Mucosa of descending colon (tissue), 3 donors: ENCODE measurements at regions not wholly inside any gene's neighbourhood (a gene's known extent, or its start where the extent isn't known, plus 50 kb on each side); places are given as distances from the start of the nearest gene placed in this dataset.

ENCODE experiments used
- ATAC-seq: fragments of 200-7000 bp; cut with Tn5 transposase; one replicate; pipeline ENCODE4 v1.9.1; 2020; ENCODE audit warnings: mild to moderate bottlenecking, moderate library complexity
- DNase-seq, 3 donors: peaks; one replicate each; pipeline ENCODE4 v3.0.0-alpha.2; 2020
- H3K36me3 ChIP-seq: fragments of 200-600 bp; one replicate; pipeline ENCODE4 v1.8.0; 2021; ENCODE audit warnings: low read depth, mild to moderate bottlenecking
- H3K4me1 ChIP-seq: fragments of 200-600 bp; one replicate; pipeline ENCODE4 v1.8.0; 2021; ENCODE audit warnings: low read depth, mild to moderate bottlenecking
- H3K4me3 ChIP-seq: fragments of 200-600 bp; one replicate; pipeline ENCODE4 v1.8.0; 2021; ENCODE audit warnings: mild to moderate bottlenecking
- H3K9me3 ChIP-seq: fragments of 200-600 bp; one replicate; pipeline ENCODE4 v1.8.0; 2021; ENCODE audit warnings: mild to moderate bottlenecking
- CTCF ChIP-seq: fragments of 200-600 bp; IDR thresholded peaks from one replicate; pipeline ENCODE4 v1.8.0; 2022; ENCODE audit warnings: antibody characterized with exemption, mild to moderate bottlenecking
- intact Hi-C, 2 donors: fragments of 100-400 bp; cut with DNase I in 1 of 2; cut with micrococcal nuclease in 1 of 2; formaldehyde crosslinking; loops; one replicate each; pipeline versions ENCODE4 v1.11.0 to v1.11.1; 2022; cut with DNase I, micrococcal nuclease
- donor health status: DM: no; HTN: no; CAD: no; lungs with moderate emphysema.
- donor health status: DM: no; HTN: no; CAD: no.
- donor health status: DM: no; HTN: yes; CAD: no.

GRCh38 chr14:86104691-86105265 is 574.8 kb downstream of the FLRT2 start:
- TF ChIP-seq CTCF, result no peak
- Histone ChIP-seq H3K36me3 (no peaks in the 10 kb centered on the region), H3K9me3 (peaks cover 10% of the 10 kb centered on the region), H3K4me1 (no peaks in the 10 kb centered on the region), H3K4me3 (no peak overlapping the region)
- no peak for DNase-seq
- intact Hi-C loops, result no loop called here
- ATAC-seq, result no peak

- ATAC-seq (no peak), DNase-seq (no peak)
- intact Hi-C loops, result no loop called here
- TF ChIP-seq CTCF, result no peak
- no peak overlapping the region for H3K4me3 ChIP-seq
- no peaks in the 10 kb centered on the region for H3K36me3 ChIP-seq
- H3K4me1 ChIP-seq, result no peaks in the 10 kb centered on the region
- H3K9me3 ChIP-seq, result peaks cover 31% of the 10 kb centered on the region
These were observed 564.6 kb downstream of the FLRT2 start for GRCh38 chr14:86094512-86094911.

GRCh38 chr14:86091811-86092210 is 561.9 kb downstream of the FLRT2 start:
- intact Hi-C loops, result no loop called here
- ATAC-seq (no peak), DNase-seq (no peak)
- Histone ChIP-seq H3K9me3 (peaks cover 33% of the 10 kb centered on the region), H3K4me3 (no peak overlapping the region), H3K4me1 (no peaks in the 10 kb centered on the region), H3K36me3 (no peaks in the 10 kb centered on the region)
- no peak for TF ChIP-seq CTCF

GRCh38 chr14:86088156-86088555 is 558.2 kb downstream of the FLRT2 start:
- Histone ChIP-seq H3K4me1 (no peaks in the 10 kb centered on the region), H3K4me3 (no peak overlapping the region), H3K36me3 (no peaks in the 10 kb centered on the region), H3K9me3 (peaks cover 38% of the 10 kb centered on the region)
- DNase-seq, result no peak
- TF ChIP-seq CTCF, result no peak
- ATAC-seq, result no peak
- intact Hi-C loops, result no loop called here

- H3K4me3 ChIP-seq, result no peak overlapping the region
- ATAC-seq (no peak), DNase-seq (no peak)
- H3K9me3 ChIP-seq, result peaks cover 41% of the 10 kb centered on the region
- no peak for TF ChIP-seq CTCF
- intact Hi-C loops, result no loop called here
- H3K4me1 ChIP-seq, result no peaks in the 10 kb centered on the region
- no peaks in the 10 kb centered on the region for H3K36me3 ChIP-seq
These were observed 557.4 kb downstream of the FLRT2 start for GRCh38 chr14:86087377-86087776.

GRCh38 chr14:86086962-86087361 is 557.0 kb downstream of the FLRT2 start:
- no peak for TF ChIP-seq CTCF
- ATAC-seq (no peak), DNase-seq (no peak)
- intact Hi-C loops, result no loop called here
- Histone ChIP-seq H3K4me1 (no peaks in the 10 kb centered on the region), H3K9me3 (peaks cover 41% of the 10 kb centered on the region), H3K4me3 (no peak overlapping the region), H3K36me3 (no peaks in the 10 kb centered on the region)
